Prostate gland (tissue), 2 donors: ENCODE measurements at regions not wholly inside any gene's neighbourhood (a gene's known extent, or its start where the extent isn't known, plus 50 kb on each side); places are given as distances from the start of the nearest gene placed in this dataset.

Experiments
- CTCF ChIP-seq, 4 experiments: fragments of 200-600 bp in 2 of 4; fragments of 450-650 bp in 2 of 4; sonication (generic) in 2 of 4; IDR thresholded peaks; 1 replicate in 3 of 4; 2 replicates in 1 of 4; pipeline ENCODE4 v1.5.1; 2016 to 2019; ENCODE audit warnings: antibody characterized with exemption in 4 of 4, mild to moderate bottlenecking in 2 of 4, moderate library complexity in 2 of 4
- POLR2A ChIP-seq: fragments of 450-650 bp; IDR thresholded peaks from one replicate; pipeline ENCODE4 v1.6.1; 2016; ENCODE audit warnings: antibody characterized with exemption, mild to moderate bottlenecking

DNA sequence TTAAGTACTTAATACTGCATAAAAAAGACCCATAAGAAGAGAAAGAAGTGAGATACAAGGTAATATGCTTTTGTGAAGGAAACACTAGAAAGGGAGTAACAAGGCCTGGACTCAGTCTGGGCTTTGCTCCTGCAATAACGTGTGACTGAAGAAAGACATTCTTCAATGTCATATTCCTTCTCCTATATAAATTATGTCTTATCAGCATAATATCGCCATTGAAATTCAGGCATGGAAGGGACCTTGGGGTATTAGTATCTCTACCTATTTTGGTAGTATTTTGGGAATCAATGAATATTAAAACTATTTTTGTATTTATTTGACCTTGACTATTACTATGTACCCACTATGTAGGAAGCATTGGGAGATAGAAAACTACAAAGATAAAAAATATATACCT is 62.2 kb upstream of the GIMD1 start:
- no peak for TF ChIP-seq CTCF (IDR thresholded peaks at IDR 0.05)
- no peak for TF ChIP-seq POLR2A
